Lower lobe of right lung (tissue), 2 donors: ENCODE measurements at regions not wholly inside any gene's neighbourhood (a gene's known extent, or its start where the extent isn't known, plus 50 kb on each side); places are given as distances from the start of the nearest gene placed in this dataset.

ENCODE experiments used
- ATAC-seq, 2 donors: fragments of 200-7000 bp; cut with Tn5 transposase; one replicate each; pipeline ENCODE4 v1.9.1; 2020 to 2022; ENCODE audit warnings: mild to moderate bottlenecking in 2 of 2, moderate library complexity in 2 of 2
- DNase-seq: peaks from one replicate; pipeline ENCODE4 v3.0.0-alpha.2; 2020
- H3K27ac ChIP-seq: fragments of 200-600 bp; one replicate; pipeline ENCODE4 v1.8.0; 2022
- H3K27me3 ChIP-seq: fragments of 200-600 bp; one replicate; pipeline ENCODE4 v1.8.0; 2022; ENCODE audit warnings: low read depth
- H3K36me3 ChIP-seq: fragments of 200-600 bp; one replicate; pipeline ENCODE4 v1.8.0; 2022; ENCODE audit warnings: mild to moderate bottlenecking
- H3K4me1 ChIP-seq: fragments of 200-600 bp; one replicate; pipeline ENCODE4 v1.8.0; 2022
- H3K4me3 ChIP-seq: fragments of 200-600 bp; one replicate; pipeline ENCODE4 v1.8.0; 2022; ENCODE audit warnings: mild to moderate bottlenecking
- H3K9me3 ChIP-seq: fragments of 200-600 bp; one replicate; pipeline ENCODE4 v1.8.0; 2022
- intact Hi-C: fragments of 100-400 bp; cut with DNase I; formaldehyde crosslinking; loops from one replicate; pipeline ENCODE4 v1.11.0; 2022
- TF ChIP-seq, protein P1 (sequence below): fragments of 200-600 bp; IDR thresholded peaks from one replicate; pipeline ENCODE4 v1.8.0; 2022; ENCODE audit warnings: antibody characterized with exemption, mild to moderate bottlenecking
- donor health status: DM: no; HTN: yes; CAD: no; lungs with severe emphysema.

DNA sequence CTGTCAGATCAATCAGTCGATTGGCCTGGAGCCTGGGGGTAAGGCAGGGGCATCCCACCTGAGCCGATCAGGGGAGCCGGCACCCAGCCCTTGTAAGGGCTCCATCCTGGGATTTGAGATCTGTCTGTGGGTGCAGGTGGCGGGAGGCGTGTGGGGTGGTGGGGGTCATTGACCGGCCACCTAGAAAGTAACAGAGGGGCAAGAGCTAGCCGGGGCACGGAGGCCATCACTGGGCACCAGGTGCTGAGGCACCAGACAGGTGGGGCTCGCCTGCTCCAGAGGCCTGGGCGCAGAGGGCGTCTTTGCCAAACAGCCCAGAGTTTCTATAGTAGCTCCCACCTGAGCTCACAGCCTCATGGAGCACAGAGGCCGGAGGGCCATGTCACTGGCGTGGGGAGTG, 55.5 kb upstream of the ADGRA1 start:
- TF ChIP-seq, protein P1, sequence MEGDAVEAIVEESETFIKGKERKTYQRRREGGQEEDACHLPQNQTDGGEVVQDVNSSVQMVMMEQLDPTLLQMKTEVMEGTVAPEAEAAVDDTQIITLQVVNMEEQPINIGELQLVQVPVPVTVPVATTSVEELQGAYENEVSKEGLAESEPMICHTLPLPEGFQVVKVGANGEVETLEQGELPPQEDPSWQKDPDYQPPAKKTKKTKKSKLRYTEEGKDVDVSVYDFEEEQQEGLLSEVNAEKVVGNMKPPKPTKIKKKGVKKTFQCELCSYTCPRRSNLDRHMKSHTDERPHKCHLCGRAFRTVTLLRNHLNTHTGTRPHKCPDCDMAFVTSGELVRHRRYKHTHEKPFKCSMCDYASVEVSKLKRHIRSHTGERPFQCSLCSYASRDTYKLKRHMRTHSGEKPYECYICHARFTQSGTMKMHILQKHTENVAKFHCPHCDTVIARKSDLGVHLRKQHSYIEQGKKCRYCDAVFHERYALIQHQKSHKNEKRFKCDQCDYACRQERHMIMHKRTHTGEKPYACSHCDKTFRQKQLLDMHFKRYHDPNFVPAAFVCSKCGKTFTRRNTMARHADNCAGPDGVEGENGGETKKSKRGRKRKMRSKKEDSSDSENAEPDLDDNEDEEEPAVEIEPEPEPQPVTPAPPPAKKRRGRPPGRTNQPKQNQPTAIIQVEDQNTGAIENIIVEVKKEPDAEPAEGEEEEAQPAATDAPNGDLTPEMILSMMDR: no peak
- intact Hi-C loops: no loop called here
- ATAC-seq (no peak), DNase-seq (no peak)
- Histone ChIP-seq H3K9me3 (no peaks in the 10 kb centered on the region), H3K27me3 (peaks cover 6% of the 10 kb centered on the region), H3K27ac (no peak overlapping the region), H3K4me1 (no peaks in the 10 kb centered on the region), H3K36me3 (no peaks in the 10 kb centered on the region), H3K4me3 (no peak overlapping the region)

DNA sequence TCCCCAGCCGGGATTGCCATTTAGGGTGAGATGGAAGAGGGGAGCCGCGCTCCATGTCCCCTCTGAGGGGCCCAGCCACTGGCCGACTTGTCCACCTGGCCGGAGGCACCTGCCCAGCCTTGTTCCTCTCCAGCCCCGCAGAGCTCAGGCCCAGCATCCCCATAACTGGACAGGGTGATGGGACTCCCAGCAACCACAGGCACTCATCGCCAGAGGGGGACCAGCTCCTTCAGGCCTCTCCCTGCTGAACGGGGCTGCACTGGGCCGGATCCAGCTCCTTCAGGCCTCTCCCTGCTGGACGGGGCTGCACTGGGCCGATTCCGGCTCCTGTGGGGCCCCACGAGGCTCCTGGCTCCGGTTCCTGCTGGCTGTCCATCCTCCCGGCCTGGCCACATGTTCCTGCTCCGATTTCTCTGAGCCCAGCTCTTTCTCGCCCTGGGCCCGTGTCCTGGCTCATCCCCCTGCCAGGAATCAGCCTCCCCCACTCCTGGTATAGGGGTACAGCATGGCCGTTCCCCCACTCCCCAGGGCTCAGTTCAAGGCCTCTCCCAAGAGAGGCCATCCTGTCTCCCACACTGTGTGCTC, 56.1 kb upstream of the ADGRA1 start:
- no peaks in the 10 kb centered on the region for H3K9me3 ChIP-seq
- H3K27me3 ChIP-seq: peaks cover 7% of the 10 kb centered on the region
- no peak overlapping the region for H3K4me3 ChIP-seq
- no peaks in the 10 kb centered on the region for H3K4me1 ChIP-seq
- DNase-seq (no peak), ATAC-seq (no peak)
- no peaks in the 10 kb centered on the region for H3K36me3 ChIP-seq
- no peak overlapping the region for H3K27ac ChIP-seq
- TF ChIP-seq, protein P1: no peak
- intact Hi-C loops: no loop called here

DNA sequence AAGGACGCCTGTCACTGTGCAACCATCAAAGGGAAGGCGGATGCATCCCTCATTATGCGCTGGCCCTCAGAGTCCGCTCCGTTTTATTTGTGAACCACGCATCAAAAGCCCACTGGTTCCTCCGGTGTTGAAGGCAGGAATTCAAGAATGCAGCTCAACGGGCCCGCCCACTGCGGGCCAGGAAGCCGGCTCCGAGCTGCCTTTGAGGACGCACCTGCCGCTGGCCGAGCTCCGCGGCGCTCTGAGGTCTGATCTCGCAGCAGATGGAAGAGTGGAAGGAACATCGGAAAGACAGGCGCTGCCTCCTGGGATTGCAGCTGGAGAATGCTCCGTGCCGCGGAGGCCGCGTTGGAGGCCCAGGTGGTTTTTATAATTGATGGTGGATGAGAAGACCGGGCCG, 56.9 kb upstream of the ADGRA1 start:
- H3K4me3 ChIP-seq: no peak overlapping the region
- no peaks in the 10 kb centered on the region for H3K36me3 ChIP-seq
- no peak overlapping the region for H3K27ac ChIP-seq
- no peaks in the 10 kb centered on the region for H3K4me1 ChIP-seq
- no peak for ATAC-seq
- no peak for DNase-seq
- H3K27me3 ChIP-seq: peaks cover 13% of the 10 kb centered on the region
- H3K9me3 ChIP-seq: no peaks in the 10 kb centered on the region
- TF ChIP-seq, protein P1: no peak
- intact Hi-C loops: no loop called here

- no peak overlapping the region for H3K4me3 ChIP-seq
- H3K36me3 ChIP-seq: no peaks in the 10 kb centered on the region
- H3K27me3 ChIP-seq: peaks cover 20% of the 10 kb centered on the region
- TF ChIP-seq, protein P1: no peak
- no peak overlapping the region for H3K27ac ChIP-seq
- intact Hi-C loops: no loop called here
- H3K4me1 ChIP-seq: no peaks in the 10 kb centered on the region
- no peaks in the 10 kb centered on the region for H3K9me3 ChIP-seq
- ATAC-seq: no peak
- DNase-seq: no peak
Observed at GRCh38 chr10:133030126-133030525, 57.6 kb upstream of the ADGRA1 start.

GRCh38 chr10:133028956-133029355, 58.8 kb upstream of the ADGRA1 start:
- TF ChIP-seq, protein P1: no peak
- no peaks in the 10 kb centered on the region for H3K36me3 ChIP-seq
- no peak overlapping the region for H3K27ac ChIP-seq
- DNase-seq (no peak), ATAC-seq (no peak)
- H3K27me3 ChIP-seq: peaks cover 31% of the 10 kb centered on the region
- no peaks in the 10 kb centered on the region for H3K9me3 ChIP-seq
- no peak overlapping the region for H3K4me3 ChIP-seq
- intact Hi-C loops: no loop called here
- H3K4me1 ChIP-seq: no peaks in the 10 kb centered on the region

GRCh38 chr10:133028158-133028557, 59.6 kb upstream of the ADGRA1 start:
- TF ChIP-seq, protein P1: no peak
- Histone ChIP-seq H3K36me3 (no peaks in the 10 kb centered on the region), H3K4me3 (no peak overlapping the region), H3K27me3 (peaks cover 30% of the 10 kb centered on the region), H3K27ac (no peak overlapping the region), H3K4me1 (no peaks in the 10 kb centered on the region), H3K9me3 (no peaks in the 10 kb centered on the region)
- ATAC-seq (no peak), DNase-seq (no peak)
- intact Hi-C loops: no loop called here
